ENCODE measurements at regions not wholly inside any gene's neighbourhood (a gene's known extent, or its start where the extent isn't known, plus 50 kb on each side); places are given as distances from the start of the nearest gene placed in this dataset.

- no peaks in the 10 kb centered on the region for H3K27me3 ChIP-seq (replicated peaks; ENCODE audit: control insufficient read depth, insufficient read depth, low read length)
- no peaks in the 10 kb centered on the region for H3K36me3 ChIP-seq (ENCODE audit: control insufficient read depth, insufficient read depth, low read length)
- no peak overlapping the region for H3K4me3 ChIP-seq (replicated peaks; ENCODE audit: low read depth, low read length)
- DNase-seq (ENCODE audit: extremely low read depth, insufficient read length), result no peak
- no peak for TF ChIP-seq CTCF (IDR thresholded peaks at IDR 0.05; ENCODE audit: insufficient read depth, low read length, poor library complexity, severe bottlenecking)
Measured at GRCh38 chr13:44128552-44129001, 245.0 kb upstream of the SERP2 start.

DNA sequence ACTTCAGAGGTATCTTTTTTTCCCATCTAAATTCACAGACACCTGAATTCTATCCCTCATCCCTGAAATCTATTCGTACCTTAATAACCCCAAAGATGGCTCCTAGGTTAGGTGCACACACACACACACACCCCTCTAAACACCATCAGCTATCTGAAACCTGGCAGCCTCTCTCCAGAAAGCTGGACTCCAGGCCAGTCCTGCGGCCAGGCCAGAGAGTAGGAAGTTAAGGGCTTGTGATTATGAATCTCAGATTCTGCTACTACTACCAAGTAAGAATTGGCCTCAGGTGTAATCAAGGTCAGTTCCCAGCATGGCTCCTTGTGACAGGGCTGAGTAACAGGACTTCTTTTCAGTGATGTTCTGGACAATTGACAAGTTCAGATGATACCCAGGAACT lies 244.2 kb upstream of the SERP2 start:
- Histone ChIP-seq H3K4me3 (replicated peaks; ENCODE audit: low read depth, low read length) (no peak overlapping the region), H3K36me3 (ENCODE audit: control insufficient read depth, insufficient read depth, low read length) (no peaks in the 10 kb centered on the region), H3K27me3 (replicated peaks; ENCODE audit: control insufficient read depth, insufficient read depth, low read length) (no peaks in the 10 kb centered on the region)
- TF ChIP-seq CTCF (IDR thresholded peaks at IDR 0.05; ENCODE audit: insufficient read depth, low read length, poor library complexity, severe bottlenecking), result no peak
- no peak for DNase-seq (ENCODE audit: extremely low read depth, insufficient read length)

DNA sequence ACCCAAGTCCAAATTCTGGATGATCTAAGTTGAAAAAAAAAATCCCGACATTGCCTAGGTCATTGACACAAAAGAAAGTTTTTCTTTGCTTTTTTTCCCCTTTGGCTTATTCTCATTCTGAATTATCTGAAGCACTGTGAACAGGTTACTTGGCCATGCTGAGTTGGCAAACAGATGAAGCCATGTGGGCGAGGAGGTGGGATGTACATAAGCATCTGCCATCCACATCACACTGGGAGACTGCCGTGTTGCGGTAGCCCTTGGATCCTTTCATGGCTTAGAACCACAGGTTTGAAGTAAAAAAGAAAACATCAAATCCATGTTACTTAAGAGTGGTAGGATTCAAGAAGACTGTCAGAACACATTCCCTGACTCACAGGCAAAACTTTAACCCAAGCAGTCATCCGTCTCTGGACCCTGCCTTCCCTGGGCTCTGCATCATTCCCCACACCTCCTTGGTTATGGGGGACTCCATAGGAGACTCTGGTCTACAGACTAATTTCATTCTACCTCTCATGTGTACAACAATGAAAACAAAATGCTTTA lies 242.5 kb upstream of the SERP2 start:
- DNase-seq (ENCODE audit: extremely low read depth, insufficient read length), result no peak
- no peak for TF ChIP-seq CTCF (IDR thresholded peaks at IDR 0.05; ENCODE audit: insufficient read depth, low read length, poor library complexity, severe bottlenecking)
- H3K36me3 ChIP-seq (ENCODE audit: control insufficient read depth, insufficient read depth, low read length), result no peaks in the 10 kb centered on the region
- H3K4me3 ChIP-seq (replicated peaks; ENCODE audit: low read depth, low read length), result no peak overlapping the region
- H3K27me3 ChIP-seq (replicated peaks; ENCODE audit: control insufficient read depth, insufficient read depth, low read length), result no peaks in the 10 kb centered on the region

DNA sequence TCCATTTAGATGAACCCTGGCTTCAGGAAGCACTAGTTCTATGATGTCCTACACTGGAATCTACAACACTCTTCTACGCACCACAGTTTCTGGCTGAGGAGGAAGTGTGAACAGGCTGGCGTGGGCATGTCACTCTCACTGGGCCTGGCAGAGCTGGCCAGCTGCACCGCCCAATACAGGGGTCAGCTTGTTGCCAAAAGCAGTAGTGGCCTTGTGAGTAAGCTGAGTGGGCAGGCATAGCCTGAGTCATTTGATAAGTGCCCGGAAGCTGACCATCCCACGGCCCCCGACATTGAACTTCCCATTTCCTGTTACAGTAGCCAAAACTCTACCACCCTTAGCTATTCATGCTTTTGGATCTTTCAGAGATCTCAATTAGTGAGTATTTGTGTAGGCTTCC lies 240.9 kb upstream of the SERP2 start:
- H3K27me3 ChIP-seq (replicated peaks; ENCODE audit: control insufficient read depth, insufficient read depth, low read length), result no peaks in the 10 kb centered on the region
- TF ChIP-seq CTCF (IDR thresholded peaks at IDR 0.05; ENCODE audit: insufficient read depth, low read length, poor library complexity, severe bottlenecking), result no peak
- no peak overlapping the region for H3K4me3 ChIP-seq (replicated peaks; ENCODE audit: low read depth, low read length)
- DNase-seq (ENCODE audit: extremely low read depth, insufficient read length), result no peak
- H3K36me3 ChIP-seq (ENCODE audit: control insufficient read depth, insufficient read depth, low read length), result no peaks in the 10 kb centered on the region

DNA sequence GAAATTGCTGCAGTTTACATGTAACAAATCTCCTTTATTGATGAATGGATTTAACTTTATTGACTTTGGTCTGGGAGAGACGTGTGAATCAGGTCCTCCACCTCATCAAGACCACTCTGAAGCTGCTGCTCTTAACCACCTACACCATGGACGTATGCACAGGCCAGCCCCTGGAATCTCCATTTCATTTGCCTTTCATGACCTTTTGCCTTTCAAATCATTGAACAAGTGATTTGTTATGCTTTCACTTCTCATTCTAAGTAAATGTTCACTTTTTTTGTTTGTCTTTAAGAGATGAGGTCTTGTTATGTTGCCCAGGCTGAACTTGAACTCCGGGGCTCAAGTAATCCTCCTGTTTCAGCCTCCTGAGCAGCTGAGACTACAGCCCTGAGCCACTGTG lies 240.0 kb upstream of the SERP2 start:
- Histone ChIP-seq H3K27me3 (replicated peaks; ENCODE audit: control insufficient read depth, insufficient read depth, low read length) (no peaks in the 10 kb centered on the region), H3K4me3 (replicated peaks; ENCODE audit: low read depth, low read length) (no peak overlapping the region), H3K36me3 (ENCODE audit: control insufficient read depth, insufficient read depth, low read length) (no peaks in the 10 kb centered on the region)
- no peak for DNase-seq (ENCODE audit: extremely low read depth, insufficient read length)
- no peak for TF ChIP-seq CTCF (IDR thresholded peaks at IDR 0.05; ENCODE audit: insufficient read depth, low read length, poor library complexity, severe bottlenecking)

DNA sequence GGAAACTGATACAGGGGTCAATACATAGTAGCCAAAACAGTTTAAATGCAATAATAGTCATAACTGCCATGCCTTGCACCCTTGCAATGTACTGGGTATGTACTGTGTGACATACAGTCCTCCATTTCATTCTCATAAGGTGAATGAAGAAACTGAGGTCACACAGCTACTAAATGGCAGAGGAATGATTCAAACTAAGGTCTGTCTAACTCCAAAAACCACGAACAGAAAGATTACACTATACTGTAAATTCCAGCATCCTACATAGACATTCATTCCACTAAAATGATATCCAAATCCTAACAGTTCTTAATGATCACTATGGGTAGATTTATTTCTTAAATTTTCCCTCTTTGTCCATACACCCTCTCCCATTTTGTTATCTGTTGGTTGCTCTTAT lies 238.1 kb upstream of the SERP2 start:
- no peak for TF ChIP-seq CTCF (IDR thresholded peaks at IDR 0.05; ENCODE audit: insufficient read depth, low read length, poor library complexity, severe bottlenecking)
- Histone ChIP-seq H3K4me3 (replicated peaks; ENCODE audit: low read depth, low read length) (no peak overlapping the region), H3K27me3 (replicated peaks; ENCODE audit: control insufficient read depth, insufficient read depth, low read length) (no peaks in the 10 kb centered on the region), H3K36me3 (ENCODE audit: control insufficient read depth, insufficient read depth, low read length) (no peaks in the 10 kb centered on the region)
- DNase-seq (ENCODE audit: extremely low read depth, insufficient read length), result no peak

Measured in GM06990 (cell line).